ENCODE measurements at regions not wholly inside any gene's neighbourhood (a gene's known extent, or its start where the extent isn't known, plus 50 kb on each side); places are given as distances from the start of the nearest gene placed in this dataset.
"Not testable (repeated sequence)": the region's sequence is repeated elsewhere in the genome, so short reads cannot be mapped to it uniquely, and the experiment has no call there.

DNA sequence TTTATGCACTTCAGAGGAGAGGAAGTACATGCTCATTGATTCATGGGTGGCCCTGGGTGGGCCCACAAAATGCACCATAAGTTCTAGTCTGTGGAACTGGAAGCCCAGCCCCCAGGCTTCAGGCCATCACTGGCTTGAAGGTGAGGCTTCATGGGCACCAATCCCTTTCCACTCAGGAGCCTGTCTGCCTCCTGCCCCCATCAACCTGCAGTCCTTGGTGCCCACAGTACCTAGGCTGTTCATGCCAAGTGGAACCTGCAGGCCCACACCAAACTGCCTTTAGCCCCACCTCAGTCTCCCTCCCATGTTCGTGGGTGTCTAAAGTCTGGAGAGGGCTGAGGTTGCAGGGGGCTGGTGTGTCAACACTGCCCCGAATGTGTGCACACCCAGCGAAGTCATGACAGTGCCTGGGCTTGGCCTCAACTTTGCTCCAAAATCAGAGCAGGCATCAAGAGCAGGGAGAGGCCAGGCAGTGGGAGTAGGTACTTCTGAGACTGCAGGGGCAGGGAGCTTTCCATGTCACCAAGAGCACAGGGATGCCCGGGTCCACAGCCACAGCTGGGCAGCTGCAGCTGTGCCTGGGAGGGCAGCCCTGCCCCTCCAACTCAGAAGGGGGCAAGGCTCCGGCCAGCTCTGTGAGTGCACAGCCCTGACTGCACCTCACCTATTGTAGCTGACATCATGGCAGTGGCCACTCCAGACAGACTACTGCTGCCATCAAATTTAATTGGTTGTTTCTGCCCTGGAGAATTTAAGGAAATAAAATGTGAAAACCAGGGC lies 1250.4 kb upstream of the IGFBP7 start:
- Histone ChIP-seq H3K4me3 (ENCODE audit: low read depth, low read length) (no peak overlapping the region), H3K36me3 (ENCODE audit: control insufficient read depth, insufficient read depth, low read length) (no peaks in the 10 kb centered on the region), H3K4me1 (ENCODE audit: control insufficient read depth, insufficient read depth, low read length) (no peaks in the 10 kb centered on the region), H3K9me3 (ENCODE audit: control insufficient read depth, insufficient read depth, low read length) (peaks cover 12% of the 10 kb centered on the region), H3K9ac (ENCODE audit: low read depth, low read length) (no peak overlapping the region), H3K27me3 (ENCODE audit: control insufficient read depth, insufficient read depth, low read length) (no peaks in the 10 kb centered on the region)

GRCh38 chr4:58359590-58359989 lies 1249.4 kb upstream of the IGFBP7 start:
- H3K27me3 ChIP-seq (ENCODE audit: control insufficient read depth, insufficient read depth, low read length): no peaks in the 10 kb centered on the region
- peaks cover 12% of the 10 kb centered on the region for H3K9me3 ChIP-seq (ENCODE audit: control insufficient read depth, insufficient read depth, low read length)
- H3K9ac ChIP-seq (ENCODE audit: low read depth, low read length): no peak overlapping the region
- H3K4me1 ChIP-seq (ENCODE audit: control insufficient read depth, insufficient read depth, low read length): no peaks in the 10 kb centered on the region
- H3K4me3 ChIP-seq (ENCODE audit: low read depth, low read length): no peak overlapping the region
- no peaks in the 10 kb centered on the region for H3K36me3 ChIP-seq (ENCODE audit: control insufficient read depth, insufficient read depth, low read length)

- Histone ChIP-seq H3K9me3 (ENCODE audit: control insufficient read depth, insufficient read depth, low read length) (peaks cover 12% of the 10 kb centered on the region), H3K9ac (ENCODE audit: low read depth, low read length) (no peak overlapping the region), H3K4me3 (ENCODE audit: low read depth, low read length) (no peak overlapping the region), H3K27me3 (ENCODE audit: control insufficient read depth, insufficient read depth, low read length) (no peaks in the 10 kb centered on the region), H3K4me1 (ENCODE audit: control insufficient read depth, insufficient read depth, low read length) (no peaks in the 10 kb centered on the region), H3K36me3 (ENCODE audit: control insufficient read depth, insufficient read depth, low read length) (no peaks in the 10 kb centered on the region)
Measured at GRCh38 chr4:58357947-58358346, 1247.8 kb upstream of the IGFBP7 start.

- Histone ChIP-seq H3K36me3 (ENCODE audit: control insufficient read depth, insufficient read depth, low read length) (no peaks in the 10 kb centered on the region), H3K4me3 (ENCODE audit: low read depth, low read length) (no peak overlapping the region), H3K9me3 (ENCODE audit: control insufficient read depth, insufficient read depth, low read length) (no peaks in the 10 kb centered on the region), H3K9ac (ENCODE audit: low read depth, low read length) (no peak overlapping the region), H3K4me1 (ENCODE audit: control insufficient read depth, insufficient read depth, low read length) (no peaks in the 10 kb centered on the region), H3K27me3 (ENCODE audit: control insufficient read depth, insufficient read depth, low read length) (no peaks in the 10 kb centered on the region)
Measured at GRCh38 chr4:58325070-58325469, 1214.9 kb upstream of the IGFBP7 start.

GRCh38 chr4:58313444-58313843 lies 1203.3 kb upstream of the IGFBP7 start:
- no peaks in the 10 kb centered on the region for H3K36me3 ChIP-seq (ENCODE audit: control insufficient read depth, insufficient read depth, low read length)
- no peak overlapping the region for H3K4me3 ChIP-seq (ENCODE audit: low read depth, low read length)
- no peaks in the 10 kb centered on the region for H3K4me1 ChIP-seq (ENCODE audit: control insufficient read depth, insufficient read depth, low read length)
- no peaks in the 10 kb centered on the region for H3K9me3 ChIP-seq (ENCODE audit: control insufficient read depth, insufficient read depth, low read length)
- H3K9ac ChIP-seq (ENCODE audit: low read depth, low read length): no peak overlapping the region
- no peaks in the 10 kb centered on the region for H3K27me3 ChIP-seq (ENCODE audit: control insufficient read depth, insufficient read depth, low read length)

DNA sequence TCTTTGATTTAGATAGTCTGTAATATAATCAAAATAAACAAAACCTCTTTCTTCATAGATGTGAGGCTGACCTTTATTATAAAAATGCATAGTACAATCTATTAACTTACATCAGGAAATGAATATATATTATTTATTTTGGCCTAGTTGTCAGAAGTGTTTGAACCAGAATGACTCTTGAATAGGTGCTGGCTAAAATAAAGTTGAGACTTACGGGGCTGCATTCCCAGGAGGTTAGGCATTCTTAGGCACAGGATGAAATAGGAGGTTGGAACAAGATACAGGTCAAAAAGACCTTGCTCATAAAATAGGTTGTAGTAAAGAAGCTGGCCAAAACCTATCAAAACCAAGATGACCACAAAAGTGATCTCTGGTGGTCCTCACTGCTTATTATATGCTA lies 1193.3 kb upstream of the IGFBP7 start:
- Histone ChIP-seq H3K9me3 (ENCODE audit: control insufficient read depth, insufficient read depth, low read length) (no peaks in the 10 kb centered on the region), H3K9ac (ENCODE audit: low read depth, low read length) (no peak overlapping the region), H3K36me3 (ENCODE audit: control insufficient read depth, insufficient read depth, low read length) (no peaks in the 10 kb centered on the region), H3K4me1 (ENCODE audit: control insufficient read depth, insufficient read depth, low read length) (peaks cover 4% of the 10 kb centered on the region), H3K4me3 (ENCODE audit: low read depth, low read length) (no peak overlapping the region), H3K27me3 (ENCODE audit: control insufficient read depth, insufficient read depth, low read length) (no peaks in the 10 kb centered on the region)

- Histone ChIP-seq H3K9me3 (ENCODE audit: control insufficient read depth, insufficient read depth, low read length) (no peaks in the 10 kb centered on the region), H3K27me3 (ENCODE audit: control insufficient read depth, insufficient read depth, low read length) (no peaks in the 10 kb centered on the region), H3K36me3 (ENCODE audit: control insufficient read depth, insufficient read depth, low read length) (no peaks in the 10 kb centered on the region), H3K4me3 (ENCODE audit: low read depth, low read length) (no peak overlapping the region), H3K4me1 (ENCODE audit: control insufficient read depth, insufficient read depth, low read length) (peaks cover 4% of the 10 kb centered on the region), H3K9ac (ENCODE audit: low read depth, low read length) (no peak overlapping the region)
Measured at GRCh38 chr4:58301376-58301999, 1191.3 kb upstream of the IGFBP7 start.

DNA sequence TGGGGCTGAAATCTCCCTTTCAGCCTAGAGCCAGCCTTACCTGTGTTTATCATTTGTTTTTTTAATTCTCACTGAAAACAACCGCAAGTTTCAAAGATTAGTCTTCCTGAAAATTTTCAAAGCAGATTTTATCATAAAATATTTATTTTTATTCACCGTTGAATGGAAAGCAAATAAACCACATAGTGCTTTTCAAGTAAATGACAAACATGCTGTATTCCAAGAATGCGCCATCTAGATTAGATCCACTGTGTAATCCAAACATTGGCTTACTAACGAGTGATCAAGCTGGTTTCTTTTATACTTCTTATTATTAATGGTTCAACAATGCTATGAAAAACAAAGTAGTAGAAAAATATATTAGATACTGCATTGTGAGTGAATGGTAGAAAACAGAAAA lies 1176.2 kb upstream of the IGFBP7 start:
- H3K9me3 ChIP-seq (ENCODE audit: control insufficient read depth, insufficient read depth, low read length): no peaks in the 10 kb centered on the region
- H3K4me1 ChIP-seq (ENCODE audit: control insufficient read depth, insufficient read depth, low read length): no peaks in the 10 kb centered on the region
- no peak overlapping the region for H3K9ac ChIP-seq (ENCODE audit: low read depth, low read length)
- H3K36me3 ChIP-seq (ENCODE audit: control insufficient read depth, insufficient read depth, low read length): no peaks in the 10 kb centered on the region
- H3K27me3 ChIP-seq (ENCODE audit: control insufficient read depth, insufficient read depth, low read length): no peaks in the 10 kb centered on the region
- H3K4me3 ChIP-seq (ENCODE audit: low read depth, low read length): no peak overlapping the region

DNA sequence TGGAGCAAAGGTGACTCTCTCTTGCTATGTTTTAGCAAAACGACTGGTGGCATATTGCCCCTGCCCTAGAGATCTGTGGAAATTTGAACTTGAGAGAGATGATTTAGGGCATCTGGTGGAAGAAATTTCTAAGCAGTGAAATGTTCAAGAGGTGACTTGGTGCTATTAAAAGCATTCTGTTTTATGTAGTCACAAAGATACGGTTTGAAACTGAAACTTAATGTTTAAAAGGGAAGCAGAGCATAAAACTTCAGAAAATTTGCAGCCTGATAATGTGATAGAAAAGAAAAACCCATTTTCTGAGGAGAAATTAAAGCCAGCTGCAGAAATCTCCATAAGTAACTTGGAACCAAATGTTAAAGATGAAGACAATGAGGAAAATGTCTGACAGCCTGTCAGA lies 1170.7 kb upstream of the IGFBP7 start:
- H3K27me3 ChIP-seq (ENCODE audit: control insufficient read depth, insufficient read depth, low read length); H3K4me3 ChIP-seq (ENCODE audit: low read depth, low read length); H3K4me1 ChIP-seq (ENCODE audit: control insufficient read depth, insufficient read depth, low read length); H3K36me3 ChIP-seq (ENCODE audit: control insufficient read depth, insufficient read depth, low read length); H3K9me3 ChIP-seq (ENCODE audit: control insufficient read depth, insufficient read depth, low read length); H3K9ac ChIP-seq (ENCODE audit: low read depth, low read length): not testable (repeated sequence)

- Histone ChIP-seq H3K9me3 (ENCODE audit: control insufficient read depth, insufficient read depth, low read length) (no peaks in the 10 kb centered on the region), H3K36me3 (ENCODE audit: control insufficient read depth, insufficient read depth, low read length) (no peaks in the 10 kb centered on the region), H3K9ac (ENCODE audit: low read depth, low read length) (no peak overlapping the region), H3K4me3 (ENCODE audit: low read depth, low read length) (no peak overlapping the region), H3K4me1 (ENCODE audit: control insufficient read depth, insufficient read depth, low read length) (no peaks in the 10 kb centered on the region), H3K27me3 (ENCODE audit: control insufficient read depth, insufficient read depth, low read length) (no peaks in the 10 kb centered on the region)
Measured at GRCh38 chr4:58275856-58276255, 1165.7 kb upstream of the IGFBP7 start.

GRCh38 chr4:58274553-58274952 lies 1164.4 kb upstream of the IGFBP7 start:
- H3K9me3 ChIP-seq (ENCODE audit: control insufficient read depth, insufficient read depth, low read length): no peaks in the 10 kb centered on the region
- H3K27me3 ChIP-seq (ENCODE audit: control insufficient read depth, insufficient read depth, low read length): no peaks in the 10 kb centered on the region
- H3K4me1 ChIP-seq (ENCODE audit: control insufficient read depth, insufficient read depth, low read length): no peaks in the 10 kb centered on the region

GRCh38 chr4:58272311-58272710 lies 1162.1 kb upstream of the IGFBP7 start:
- Histone ChIP-seq H3K36me3 (ENCODE audit: control insufficient read depth, insufficient read depth, low read length) (no peaks in the 10 kb centered on the region), H3K4me1 (ENCODE audit: control insufficient read depth, insufficient read depth, low read length) (no peaks in the 10 kb centered on the region), H3K9me3 (ENCODE audit: control insufficient read depth, insufficient read depth, low read length) (no peaks in the 10 kb centered on the region), H3K4me3 (ENCODE audit: low read depth, low read length) (no peak overlapping the region), H3K27me3 (ENCODE audit: control insufficient read depth, insufficient read depth, low read length) (no peaks in the 10 kb centered on the region), H3K9ac (ENCODE audit: low read depth, low read length) (no peak overlapping the region)

More at GRCh38 chr4:58274553-58274952, 1164.4 kb upstream of the IGFBP7 start:
- Histone ChIP-seq H3K9ac (ENCODE audit: low read depth, low read length) (no peak overlapping the region), H3K4me3 (ENCODE audit: low read depth, low read length) (no peak overlapping the region), H3K36me3 (ENCODE audit: control insufficient read depth, insufficient read depth, low read length) (no peaks in the 10 kb centered on the region)

Measured in iPS-15b (cell line).